ENCODE measurements at regions not wholly inside any gene's neighbourhood (a gene's known extent, or its start where the extent isn't known, plus 50 kb on each side); places are given as distances from the start of the nearest gene placed in this dataset.

DNA sequence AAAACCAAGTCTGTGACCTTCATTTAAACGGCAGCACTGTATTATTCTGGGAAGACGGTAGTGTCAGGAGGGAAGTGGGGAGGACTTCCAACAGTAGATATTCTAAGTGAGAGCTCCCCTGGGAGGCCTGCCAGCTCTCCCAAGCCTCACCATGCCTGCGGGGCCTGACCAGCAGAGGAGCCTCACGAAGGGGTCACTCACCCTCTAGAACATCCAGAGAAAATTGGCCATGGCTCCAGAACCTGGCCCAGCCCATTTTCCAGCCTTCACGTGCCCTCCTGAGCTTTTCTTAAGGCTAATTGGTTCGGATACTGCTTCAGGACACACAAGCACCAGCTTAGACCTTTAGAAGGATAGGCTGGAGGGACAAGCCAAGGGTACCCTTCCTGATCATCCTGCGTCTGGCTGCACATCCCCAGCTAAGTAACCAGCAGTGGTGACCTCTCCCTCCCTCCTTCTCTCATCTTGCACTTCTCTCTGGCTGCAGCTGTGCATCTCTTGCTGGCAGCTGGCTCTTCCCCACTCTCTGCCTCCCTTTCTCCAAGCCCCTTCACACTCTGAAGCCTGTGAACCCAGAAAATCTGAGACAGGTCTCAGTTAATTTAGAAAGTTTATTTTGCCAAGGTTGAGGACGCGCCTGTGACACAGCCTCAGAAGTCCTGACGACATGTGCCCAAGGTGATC is 120.1 kb upstream of the PKDCC start:
- H2AK5ac ChIP-seq (ENCODE audit: low read depth, low read length): no peak overlapping the region
- peaks cover 0 to 2% of the 10 kb centered on the region in 2 donors for H3K9me3 ChIP-seq (replicated peaks in 1 of 2; ENCODE audit: control insufficient read depth in 2 of 2, insufficient read depth in 1 of 2, low read depth in 1 of 2, low read length in 2 of 2)
- H2BK120ac ChIP-seq (ENCODE audit: low read depth, low read length): no peak overlapping the region
- H3K18ac ChIP-seq (ENCODE audit: low read length): no peak overlapping the region
- no peaks in the 10 kb centered on the region for H3K27me3 ChIP-seq (ENCODE audit: control insufficient read depth in 3 of 3, insufficient read depth in 3 of 3, low read depth in 1 of 3, low read length in 3 of 3)
- H3K4me2 ChIP-seq (ENCODE audit: insufficient read depth, low read length, poor library complexity, severe bottlenecking): no peak overlapping the region
- WGBS, 2 donors (ENCODE audit: extremely low coverage in 2 of 2, insufficient read length in 2 of 2, insufficient replicate concordance in 1 of 2): no CpG with 5 or more reads among the region's 10 CpGs
- no peak overlapping the region for H3K9ac ChIP-seq (ENCODE audit: low read depth, low read length, poor library complexity)
- no peak overlapping the region for H4K8ac ChIP-seq (ENCODE audit: low read depth, low read length)
- no peak overlapping the region for H2AFZ ChIP-seq (ENCODE audit: low read length)
- H3K36me3 ChIP-seq (replicated peaks in 1 of 2; ENCODE audit: control insufficient read depth in 2 of 2, insufficient read depth in 2 of 2, low read length in 2 of 2): no peaks in the 10 kb centered on the region
- H3K4me3 ChIP-seq (ENCODE audit: low read length in 2 of 2): no peak overlapping the region
- H3K27ac ChIP-seq (replicated peaks; ENCODE audit: low read length): no peak overlapping the region
- H3K14ac ChIP-seq (ENCODE audit: low read length): no peak overlapping the region
- H3K23ac ChIP-seq (ENCODE audit: low read depth, low read length, poor library complexity): no peak overlapping the region
- peaks cover 0 to 7% of the 10 kb centered on the region in 2 donors for H3K4me1 ChIP-seq (ENCODE audit: control insufficient read depth in 2 of 2, insufficient read depth in 1 of 2, low read depth in 1 of 2, low read length in 2 of 2)
- no peak overlapping the region for H2BK5ac ChIP-seq (ENCODE audit: low read length)
- no peak overlapping the region for H4K91ac ChIP-seq (ENCODE audit: low read depth, low read length, poor library complexity)
- H2BK12ac ChIP-seq (ENCODE audit: low read length): no peak overlapping the region
- H3K4ac ChIP-seq (ENCODE audit: low read length): no peak overlapping the region
- H3K79me1 ChIP-seq (ENCODE audit: low read depth, low read length): no peaks in the 10 kb centered on the region
- no peak overlapping the region for H2BK15ac ChIP-seq (ENCODE audit: low read length)
- DNase-seq (ENCODE audit: low spot score): no peak

DNA sequence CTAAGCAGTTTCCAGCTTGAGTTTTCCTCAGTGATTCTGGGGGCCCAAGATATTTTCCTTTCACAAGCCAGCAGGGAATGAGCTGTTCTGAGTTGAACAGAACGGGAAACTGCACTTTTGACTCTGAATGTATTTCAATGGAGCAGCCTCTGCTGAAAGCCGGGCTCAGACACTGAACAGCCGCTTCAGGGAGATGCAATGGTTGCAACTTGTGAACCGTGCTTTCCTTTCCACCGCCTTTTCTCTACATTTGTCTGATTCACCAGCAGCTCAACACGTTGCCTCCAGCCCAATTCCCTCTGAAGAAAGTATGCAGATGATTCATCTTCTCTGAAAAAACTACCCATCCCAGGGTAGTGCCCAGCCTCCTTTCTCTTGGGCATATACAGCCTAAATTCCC is 119.3 kb upstream of the PKDCC start:
- Histone ChIP-seq H3K4ac (ENCODE audit: low read length) (no peak overlapping the region), H3K36me3 (replicated peaks in 1 of 2; ENCODE audit: control insufficient read depth in 2 of 2, insufficient read depth in 2 of 2, low read length in 2 of 2) (no peaks in the 10 kb centered on the region), H2BK120ac (ENCODE audit: low read depth, low read length) (no peak overlapping the region), H3K27me3 (ENCODE audit: control insufficient read depth in 3 of 3, insufficient read depth in 3 of 3, low read depth in 1 of 3, low read length in 3 of 3) (no peaks in the 10 kb centered on the region), H3K9me3 (replicated peaks in 1 of 2; ENCODE audit: control insufficient read depth in 2 of 2, insufficient read depth in 1 of 2, low read depth in 1 of 2, low read length in 2 of 2) (peaks cover 0 to 2% of the 10 kb centered on the region in 2 donors), H2BK15ac (ENCODE audit: low read length) (no peak overlapping the region), H3K27ac (replicated peaks; ENCODE audit: low read length) (no peak overlapping the region), H3K79me1 (ENCODE audit: low read depth, low read length) (no peaks in the 10 kb centered on the region), H4K8ac (ENCODE audit: low read depth, low read length) (no peak overlapping the region), H3K4me1 (ENCODE audit: control insufficient read depth in 2 of 2, insufficient read depth in 1 of 2, low read depth in 1 of 2, low read length in 2 of 2) (peaks cover 0 to 4% of the 10 kb centered on the region in 2 donors), H3K9ac (ENCODE audit: low read depth, low read length, poor library complexity) (no peak overlapping the region), H3K4me3 (ENCODE audit: low read length in 2 of 2) (no peak overlapping the region), H3K14ac (ENCODE audit: low read length) (no peak overlapping the region), H3K23ac (ENCODE audit: low read depth, low read length, poor library complexity) (no peak overlapping the region), H2BK5ac (ENCODE audit: low read length) (no peak overlapping the region), H4K91ac (ENCODE audit: low read depth, low read length, poor library complexity) (no peak overlapping the region), H2AFZ (ENCODE audit: low read length) (peak overlapping the region; percentile 24), H2BK12ac (ENCODE audit: low read length) (no peak overlapping the region), H3K4me2 (ENCODE audit: insufficient read depth, low read length, poor library complexity, severe bottlenecking) (no peak overlapping the region), H3K18ac (ENCODE audit: low read length) (no peak overlapping the region), H2AK5ac (ENCODE audit: low read depth, low read length) (no peak overlapping the region)
- WGBS, 2 donors (ENCODE audit: extremely low coverage in 2 of 2, insufficient read length in 2 of 2, insufficient replicate concordance in 1 of 2): no CpG with 5 or more reads among the region's 6 CpGs
- DNase-seq (ENCODE audit: low spot score): no peak

DNA sequence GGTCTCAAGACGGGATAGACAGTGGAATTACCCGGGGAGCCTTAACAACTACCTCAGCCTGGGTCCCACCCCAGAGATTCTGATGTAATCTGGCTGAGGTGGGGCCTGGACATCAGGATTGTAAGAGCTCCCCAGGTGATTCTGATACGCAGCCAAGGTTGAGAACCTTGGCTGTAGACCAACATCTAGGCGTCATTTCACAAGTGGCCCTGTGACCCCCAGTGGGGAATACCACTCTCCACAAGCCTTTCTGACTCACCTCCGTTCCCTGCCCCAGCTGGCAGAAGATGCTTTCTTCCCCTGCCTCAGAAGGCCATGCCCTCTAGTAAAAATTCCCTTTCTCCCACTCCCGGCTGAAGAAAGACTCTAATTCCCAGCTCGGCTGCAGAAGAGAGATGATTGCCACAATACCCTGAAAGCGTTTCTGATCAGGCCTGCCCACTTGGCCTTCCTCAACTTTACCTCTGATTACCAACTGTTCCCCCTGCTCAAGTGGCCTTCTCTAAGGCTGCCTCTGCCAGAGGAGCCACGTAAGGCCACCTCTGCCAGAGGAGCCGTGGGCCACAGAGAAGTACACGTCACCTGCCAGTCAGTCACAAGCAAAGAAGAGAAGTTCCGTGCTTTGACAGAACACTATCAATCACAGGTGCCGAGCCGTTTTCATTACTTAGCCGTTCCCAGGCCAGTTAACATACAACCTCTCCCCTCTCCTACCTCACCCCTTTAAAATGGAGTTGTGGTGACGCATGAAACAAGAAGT is 116.8 kb upstream of the PKDCC start:
- Histone ChIP-seq H4K91ac (ENCODE audit: low read depth, low read length, poor library complexity) (no peak overlapping the region), H2AK5ac (ENCODE audit: low read depth, low read length) (peak overlapping the region; percentile 41), H3K4me2 (ENCODE audit: insufficient read depth, low read length, poor library complexity, severe bottlenecking) (no peak overlapping the region), H3K18ac (ENCODE audit: low read length) (peak overlapping the region; percentile 56), H3K27me3 (ENCODE audit: control insufficient read depth in 3 of 3, insufficient read depth in 3 of 3, low read depth in 1 of 3, low read length in 3 of 3) (no peaks in the 10 kb centered on the region), H3K4me1 (ENCODE audit: control insufficient read depth in 2 of 2, insufficient read depth in 1 of 2, low read depth in 1 of 2, low read length in 2 of 2) (peaks cover 0 to under 1% of the 10 kb centered on the region in 2 donors), H3K9ac (ENCODE audit: low read depth, low read length, poor library complexity) (no peak overlapping the region), H3K4ac (ENCODE audit: low read length) (no peak overlapping the region), H2BK15ac (ENCODE audit: low read length) (peak overlapping the region; percentile 33), H2BK120ac (ENCODE audit: low read depth, low read length) (no peak overlapping the region), H2AFZ (ENCODE audit: low read length) (no peak overlapping the region), H3K9me3 (replicated peaks in 1 of 2; ENCODE audit: control insufficient read depth in 2 of 2, insufficient read depth in 1 of 2, low read depth in 1 of 2, low read length in 2 of 2) (peaks cover 0 to 2% of the 10 kb centered on the region in 2 donors), H3K14ac (ENCODE audit: low read length) (no peak overlapping the region), H3K4me3 (ENCODE audit: low read length in 2 of 2) (no peak overlapping the region), H3K23ac (ENCODE audit: low read depth, low read length, poor library complexity) (peak overlapping the region; percentile 36), H2BK12ac (ENCODE audit: low read length) (peak overlapping the region; percentile 59), H2BK5ac (ENCODE audit: low read length) (no peak overlapping the region), H3K36me3 (replicated peaks in 1 of 2; ENCODE audit: control insufficient read depth in 2 of 2, insufficient read depth in 2 of 2, low read length in 2 of 2) (no peaks in the 10 kb centered on the region), H3K27ac (replicated peaks; ENCODE audit: low read length) (no peak overlapping the region), H4K8ac (ENCODE audit: low read depth, low read length) (no peak overlapping the region), H3K79me1 (ENCODE audit: low read depth, low read length) (no peaks in the 10 kb centered on the region)
- WGBS, 2 donors (ENCODE audit: extremely low coverage in 2 of 2, insufficient read length in 2 of 2, insufficient replicate concordance in 1 of 2): no CpG with 5 or more reads among the region's 16 CpGs
- DNase-seq (ENCODE audit: low spot score): no peak

DNA sequence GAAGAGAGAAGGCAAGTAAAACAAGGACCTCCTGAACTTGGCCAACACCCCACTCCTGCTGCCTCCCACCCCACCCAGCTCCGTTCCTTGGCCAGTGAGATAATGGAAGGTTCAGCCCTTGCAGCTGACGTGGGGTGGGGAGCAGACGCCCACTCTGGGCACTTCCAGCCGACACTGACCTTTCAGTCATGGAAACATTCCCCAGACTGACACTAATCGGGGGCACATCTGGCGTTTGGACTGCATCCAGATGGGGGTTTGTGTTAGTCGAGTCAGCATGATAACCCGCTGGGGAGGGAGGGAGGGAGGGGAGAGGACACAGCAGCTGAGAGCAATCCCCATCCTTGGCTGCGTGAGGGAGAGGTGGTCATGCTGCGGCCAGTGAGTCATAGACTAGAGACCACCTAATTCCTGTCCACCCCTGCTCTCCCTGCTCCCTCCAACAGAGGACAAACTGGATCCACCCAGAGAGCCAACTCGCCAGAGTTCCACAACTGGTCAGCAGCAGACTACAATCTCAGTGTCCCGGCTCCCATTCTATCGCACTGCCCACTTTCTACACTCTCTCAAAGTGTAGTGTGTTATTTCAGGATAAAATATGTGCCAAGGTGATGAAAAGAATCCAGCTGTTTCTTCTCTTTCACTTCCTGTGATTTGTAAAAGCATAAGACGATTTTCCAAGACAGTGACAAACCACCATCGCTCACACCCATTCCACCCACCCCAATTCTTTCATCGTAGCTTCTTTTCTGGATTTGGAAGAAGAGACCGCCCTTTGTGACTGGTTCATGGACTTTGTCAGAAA is 115.4 kb upstream of the PKDCC start:
- H4K8ac ChIP-seq (ENCODE audit: low read depth, low read length): no peak overlapping the region
- peak overlapping the region; percentile 53 for H2AK5ac ChIP-seq (ENCODE audit: low read depth, low read length)
- H3K18ac ChIP-seq (ENCODE audit: low read length): peak overlapping the region; percentile 86
- no CpG with 5 or more reads among the region's 17 CpGs for WGBS, 2 donors (ENCODE audit: extremely low coverage in 2 of 2, insufficient read length in 2 of 2, insufficient replicate concordance in 1 of 2)
- H4K91ac ChIP-seq (ENCODE audit: low read depth, low read length, poor library complexity): no peak overlapping the region
- no peak overlapping the region for H2BK15ac ChIP-seq (ENCODE audit: low read length)
- no peaks in the 10 kb centered on the region for H3K27me3 ChIP-seq (ENCODE audit: control insufficient read depth in 3 of 3, insufficient read depth in 3 of 3, low read depth in 1 of 3, low read length in 3 of 3)
- no peak overlapping the region for H3K9ac ChIP-seq (ENCODE audit: low read depth, low read length, poor library complexity)
- no peak overlapping the region for H2BK5ac ChIP-seq (ENCODE audit: low read length)
- no peak overlapping the region for H2AFZ ChIP-seq (ENCODE audit: low read length)
- no peak for DNase-seq (ENCODE audit: low spot score)
- no peak overlapping the region for H2BK120ac ChIP-seq (ENCODE audit: low read depth, low read length)
- H3K36me3 ChIP-seq (replicated peaks in 1 of 2; ENCODE audit: control insufficient read depth in 2 of 2, insufficient read depth in 2 of 2, low read length in 2 of 2): no peaks in the 10 kb centered on the region
- no peaks in the 10 kb centered on the region for H3K79me1 ChIP-seq (ENCODE audit: low read depth, low read length)
- H3K4me2 ChIP-seq (ENCODE audit: insufficient read depth, low read length, poor library complexity, severe bottlenecking): no peak overlapping the region
- no peak overlapping the region for H3K4ac ChIP-seq (ENCODE audit: low read length)
- no peak overlapping the region for H3K23ac ChIP-seq (ENCODE audit: low read depth, low read length, poor library complexity)
- no peak overlapping the region for H3K4me3 ChIP-seq (ENCODE audit: low read length in 2 of 2)
- H2BK12ac ChIP-seq (ENCODE audit: low read length): no peak overlapping the region
- H3K4me1 ChIP-seq (ENCODE audit: control insufficient read depth in 2 of 2, insufficient read depth in 1 of 2, low read depth in 1 of 2, low read length in 2 of 2): peaks cover 6 to 15% of the 10 kb centered on the region in 2 donors
- H3K27ac ChIP-seq (replicated peaks; ENCODE audit: low read length): no peak overlapping the region
- peaks cover 0 to 2% of the 10 kb centered on the region in 2 donors for H3K9me3 ChIP-seq (replicated peaks in 1 of 2; ENCODE audit: control insufficient read depth in 2 of 2, insufficient read depth in 1 of 2, low read depth in 1 of 2, low read length in 2 of 2)
- H3K14ac ChIP-seq (ENCODE audit: low read length): no peak overlapping the region
